HG03135 (cell line): ENCODE measurements at regions not wholly inside any gene's neighbourhood (a gene's known extent, or its start where the extent isn't known, plus 50 kb on each side); places are given as distances from the start of the nearest gene placed in this dataset.

Source experiments
- ATAC-seq: cut with Tn5 transposase; IDR thresholded peaks from one replicate; pipeline ENCODE4 v1.9.1; 2021; ENCODE audit warnings: mild to moderate bottlenecking, moderate library complexity; ENCODE audit not compliant: unreplicated experiment

GRCh38 chr9:14560194-14560593 lies 133.0 kb downstream of the ZDHHC21 start:
- no peak for ATAC-seq

- no peak for ATAC-seq
Observed at GRCh38 chr9:14554886-14555285, 138.3 kb downstream of the ZDHHC21 start.

GRCh38 chr9:14547245-14548060 lies 145.8 kb downstream of the ZDHHC21 start:
- ATAC-seq: no peak

- ATAC-seq: no peak
Observed at GRCh38 chr9:14546693-14547092, 146.5 kb downstream of the ZDHHC21 start.

- no peak for ATAC-seq
Observed at GRCh38 chr9:14542071-14542470, 151.2 kb downstream of the ZDHHC21 start.

GRCh38 chr9:14538526-14538925 lies 154.7 kb downstream of the ZDHHC21 start:
- ATAC-seq: no peak

- ATAC-seq: no peak
Observed at GRCh38 chr9:14535161-14535955, 157.9 kb downstream of the ZDHHC21 start.

GRCh38 chr9:14533867-14534640 lies 159.2 kb downstream of the ZDHHC21 start:
- ATAC-seq: no peak

GRCh38 chr9:14532456-14533115 lies 160.6 kb downstream of the ZDHHC21 start:
- no peak for ATAC-seq

- ATAC-seq: no peak
Observed at GRCh38 chr9:14531341-14532269, 161.6 kb downstream of the ZDHHC21 start.

GRCh38 chr9:14530841-14531240 lies 162.4 kb downstream of the ZDHHC21 start:
- no peak for ATAC-seq

- no peak for ATAC-seq
Observed at GRCh38 chr9:14530366-14530765, 162.9 kb downstream of the ZDHHC21 start.

GRCh38 chr9:14529629-14530028 lies 163.6 kb downstream of the ZDHHC21 start:
- no peak for ATAC-seq

- no peak for ATAC-seq
Observed at GRCh38 chr9:14529054-14529453, 164.2 kb downstream of the ZDHHC21 start.

- no peak for ATAC-seq
Observed at GRCh38 chr9:14526504-14526903, 166.7 kb downstream of the ZDHHC21 start.

GRCh38 chr9:14525856-14526255 lies 167.4 kb downstream of the ZDHHC21 start:
- ATAC-seq: no peak

GRCh38 chr9:14524873-14525515 lies 168.2 kb downstream of the ZDHHC21 start:
- ATAC-seq: no peak

GRCh38 chr9:14523545-14523944 lies 169.7 kb downstream of the ZDHHC21 start:
- no peak for ATAC-seq
